ENCODE measurements at regions not wholly inside any gene's neighbourhood (a gene's known extent, or its start where the extent isn't known, plus 50 kb on each side); places are given as distances from the start of the nearest gene placed in this dataset.

DNA sequence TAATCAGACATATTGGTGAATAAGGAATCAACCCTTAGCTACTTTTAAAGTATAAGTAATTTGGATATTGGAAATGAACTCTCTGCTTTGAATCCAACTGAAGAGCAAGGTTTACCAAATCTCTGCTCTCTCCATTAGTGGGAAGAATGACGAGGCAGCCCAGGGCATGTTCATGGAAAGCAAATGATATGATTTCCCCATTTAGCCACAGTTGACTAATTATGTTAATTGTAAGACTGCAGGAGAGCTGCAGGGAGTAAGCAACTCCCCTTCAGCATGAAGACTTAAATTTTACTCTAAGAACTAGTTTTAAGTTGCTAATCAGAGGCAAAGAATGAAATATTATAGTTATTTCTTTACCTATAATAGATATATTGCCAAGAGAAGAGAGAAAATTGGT is 194.3 kb upstream of the CD180 start:
- DNase-seq = no peak

DNA sequence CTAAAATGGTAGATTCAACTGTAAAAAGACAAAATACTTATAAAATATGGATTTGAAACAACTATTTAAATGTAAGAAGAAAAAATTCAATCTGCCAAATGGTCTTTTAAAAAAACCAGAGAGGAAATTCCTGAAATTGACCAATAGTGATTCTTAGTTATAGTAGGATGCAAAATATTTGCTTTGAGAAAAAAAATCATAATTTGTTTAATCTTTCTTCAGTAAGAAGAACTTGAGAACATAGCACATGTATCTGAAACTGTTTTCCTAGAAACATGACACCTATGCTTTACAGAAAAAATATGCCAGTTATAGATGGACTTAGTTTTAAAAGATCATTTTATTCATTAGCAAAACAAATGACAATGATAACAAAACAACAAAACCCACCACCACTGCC is 186.9 kb upstream of the CD180 start:
- no peak for DNase-seq

DNA sequence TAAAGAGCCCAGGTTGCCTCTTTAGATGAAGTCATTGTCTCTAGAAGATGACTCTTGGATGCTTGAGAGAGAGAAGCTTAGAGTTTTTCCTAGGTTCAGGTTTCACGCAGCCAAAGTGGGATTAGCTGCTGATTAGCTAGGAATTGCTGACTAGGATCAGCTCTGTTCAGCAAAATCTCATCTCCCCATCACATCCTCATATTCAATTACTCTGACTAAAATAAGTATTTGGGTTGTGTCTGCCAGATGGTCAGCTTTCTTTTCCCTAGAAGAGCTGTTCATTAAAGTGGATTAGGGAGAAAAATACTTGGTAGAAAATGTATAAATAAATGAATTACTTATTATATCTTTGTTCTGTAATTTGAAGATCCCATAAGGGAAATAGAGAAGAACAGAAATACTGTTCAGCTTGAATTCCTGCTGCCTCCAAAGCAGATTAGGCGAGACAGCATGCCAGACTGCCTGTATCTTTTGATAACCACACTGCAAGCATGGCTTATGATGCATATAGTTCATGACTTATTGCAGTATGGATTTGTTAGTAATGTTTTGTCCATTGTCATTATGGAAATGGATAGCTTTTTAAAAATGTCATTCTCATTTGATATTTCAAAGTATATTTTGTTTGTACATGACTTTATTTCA is 184.8 kb upstream of the CD180 start:
- no peak for DNase-seq

DNA sequence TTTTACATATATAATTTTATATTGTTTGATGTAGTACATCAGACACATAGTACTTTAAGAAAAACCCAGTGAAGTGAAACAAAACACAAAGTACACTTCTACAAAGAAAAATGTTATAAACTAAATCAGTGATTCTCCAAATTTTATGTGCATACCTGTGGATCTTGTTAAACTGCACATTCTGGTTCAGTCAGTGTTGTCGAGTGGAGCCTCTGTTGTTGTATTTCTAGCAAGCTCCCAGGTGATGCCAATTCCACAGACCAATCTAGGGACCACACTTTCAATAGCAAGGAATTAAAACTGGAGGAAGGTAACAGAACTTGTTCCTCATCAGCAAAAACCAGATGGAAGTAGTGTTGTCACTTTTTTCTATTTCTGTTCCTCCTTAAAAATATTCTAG is 183.8 kb upstream of the CD180 start:
- DNase-seq = no peak

DNA sequence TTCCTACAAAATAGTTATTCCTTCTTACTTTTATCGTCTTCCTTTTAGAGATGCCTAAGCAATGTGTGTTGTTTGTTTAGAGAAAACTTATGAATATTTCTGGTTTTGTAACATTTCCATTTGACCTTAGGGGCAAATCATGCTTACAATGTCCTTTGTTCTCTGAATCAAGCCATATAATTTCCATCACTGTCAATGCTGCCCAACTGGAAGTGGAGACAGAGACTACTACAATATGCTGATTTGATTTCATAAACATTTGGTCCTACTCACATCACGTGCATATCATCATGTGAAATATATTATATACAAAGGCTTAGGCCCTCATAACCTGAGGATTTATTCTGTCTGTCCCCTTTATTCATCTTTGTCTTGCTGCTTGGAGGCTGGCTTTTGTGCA is 183.2 kb upstream of the CD180 start:
- DNase-seq = no peak

DNA sequence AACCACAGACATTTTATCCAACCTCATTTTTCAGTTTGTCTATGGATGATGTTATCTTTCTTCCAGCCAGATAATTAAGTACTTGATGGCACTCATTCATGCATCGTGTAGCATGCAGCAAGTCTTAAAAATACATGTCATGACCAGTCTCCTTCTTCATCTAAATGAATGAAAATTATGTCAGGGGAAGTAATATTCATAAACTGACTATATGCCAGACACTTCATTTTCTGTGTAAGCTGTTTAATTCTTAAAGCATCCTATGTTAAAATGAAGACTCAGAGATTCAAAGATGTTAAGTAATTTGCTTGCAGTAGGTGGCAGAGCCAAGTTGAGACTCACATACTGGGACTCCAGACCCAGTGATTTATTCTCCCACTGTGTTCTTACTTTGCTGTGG is 181.7 kb upstream of the CD180 start:
- no peak for DNase-seq

DNA sequence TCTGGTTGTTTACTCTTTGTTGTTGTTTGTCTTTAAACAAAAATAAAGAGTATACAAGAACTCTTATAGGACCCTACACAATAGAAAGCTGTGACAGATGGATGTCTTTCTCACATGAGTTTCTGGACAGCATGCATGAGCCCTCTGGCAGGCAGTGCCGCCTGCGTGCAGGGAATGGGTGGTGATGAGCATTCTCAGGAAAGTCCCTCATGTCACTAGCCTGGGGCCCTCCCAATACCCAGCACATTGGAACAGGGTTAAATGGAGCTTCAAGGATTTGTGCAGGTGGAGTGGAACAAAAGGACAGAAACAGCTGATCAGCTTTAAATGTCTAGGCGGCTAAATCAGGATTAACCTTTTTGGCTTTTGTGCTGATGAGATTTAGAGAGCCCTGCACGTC is 181.0 kb upstream of the CD180 start:
- peak in 1 of 58 donors; percentile 9 for DNase-seq

DNA sequence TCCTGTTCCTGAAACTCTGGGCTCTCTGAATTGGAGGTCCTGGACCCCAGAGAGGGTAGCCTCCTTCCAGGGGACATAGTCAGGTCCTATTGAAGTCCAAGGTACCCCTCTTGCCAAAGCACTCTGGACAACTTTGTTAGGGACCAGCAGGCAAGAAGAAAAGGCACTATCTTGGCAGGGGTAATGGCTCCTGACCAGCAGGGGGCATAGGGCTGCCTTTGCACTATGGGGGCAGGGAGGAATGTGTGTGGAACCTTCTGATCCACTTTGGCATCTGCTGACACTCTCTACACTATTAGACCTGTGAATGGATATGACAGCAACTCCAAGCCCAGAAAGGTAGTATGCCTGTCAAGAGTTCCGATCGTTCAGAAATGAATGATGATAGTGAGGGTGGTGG is 179.0 kb upstream of the CD180 start:
- DNase-seq = no peak

DNA sequence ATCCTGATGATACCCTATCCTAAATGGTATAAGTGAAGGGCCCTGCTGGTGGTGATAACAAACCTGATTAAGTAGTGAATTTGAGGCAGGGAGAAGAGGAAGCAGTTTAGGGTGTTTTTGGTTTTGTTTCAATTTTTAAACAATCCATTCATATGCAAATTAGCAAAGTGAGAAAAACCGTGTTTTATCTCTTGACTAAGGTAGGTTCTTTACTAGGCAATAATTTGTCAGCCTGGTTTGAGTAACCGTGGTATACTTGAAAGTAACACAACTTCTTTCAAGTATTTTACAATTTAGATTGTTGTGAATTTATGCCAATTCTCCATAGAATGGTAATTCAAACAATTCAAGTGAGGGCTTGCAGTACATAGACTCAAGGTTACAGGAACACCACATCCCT is 177.8 kb upstream of the CD180 start:
- DNase-seq = no peak

DNA sequence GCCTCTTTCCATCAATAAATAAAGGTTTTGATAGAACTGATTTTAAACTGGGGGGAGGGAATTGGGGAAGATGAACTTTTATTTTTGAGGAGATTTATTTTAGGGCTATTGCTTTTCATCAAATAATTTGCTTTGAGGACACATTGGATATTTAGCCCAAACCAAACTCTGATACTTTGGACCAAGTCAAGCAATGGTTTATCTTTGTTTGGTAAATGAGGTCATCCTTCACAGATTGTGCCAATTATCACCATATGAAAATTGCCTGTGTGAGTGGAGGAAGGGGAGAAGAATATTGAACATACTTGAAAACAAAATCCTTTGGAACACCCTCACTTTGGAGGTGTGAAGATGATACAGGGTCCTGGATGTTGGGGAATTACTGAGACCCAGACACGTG is 176.9 kb upstream of the CD180 start:
- DNase-seq = no peak

DNA sequence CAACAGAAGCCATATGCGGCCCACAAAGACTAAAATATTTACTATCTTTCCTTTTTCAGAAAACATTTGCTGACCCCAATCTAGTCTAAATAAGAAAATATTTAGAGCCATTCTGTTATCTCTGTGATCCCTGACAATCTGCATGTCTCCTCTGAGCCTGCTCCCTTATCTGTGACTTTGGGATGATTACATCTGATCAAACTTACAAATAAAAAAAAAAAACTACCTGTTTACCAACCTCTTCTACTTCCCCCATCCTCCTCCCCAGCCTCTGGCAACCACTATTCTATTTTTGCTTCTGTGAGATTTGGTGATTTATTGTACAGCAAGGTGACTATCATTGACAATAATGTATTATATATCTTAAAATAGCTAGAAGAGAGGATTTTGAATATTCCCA is 176.3 kb upstream of the CD180 start:
- no peak for DNase-seq

DNA sequence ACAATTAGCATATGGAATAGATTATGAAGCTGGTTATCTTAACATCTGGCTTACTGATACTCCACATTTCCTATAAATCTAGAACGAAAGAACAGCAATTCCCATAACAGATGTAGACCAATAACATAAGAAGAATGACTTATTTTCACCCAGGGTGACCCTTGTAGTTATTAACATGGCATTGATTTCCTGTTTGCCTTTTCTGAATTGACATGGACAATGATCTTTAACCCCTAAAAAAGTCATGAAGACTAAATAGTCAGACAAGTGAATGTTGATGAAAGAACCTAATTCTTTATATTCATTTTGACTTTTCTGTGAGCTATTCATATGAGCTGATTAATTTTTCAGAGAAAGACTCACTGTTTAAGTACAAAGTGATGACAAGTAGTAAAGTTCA is 175.3 kb upstream of the CD180 start:
- DNase-seq = no peak

DNA sequence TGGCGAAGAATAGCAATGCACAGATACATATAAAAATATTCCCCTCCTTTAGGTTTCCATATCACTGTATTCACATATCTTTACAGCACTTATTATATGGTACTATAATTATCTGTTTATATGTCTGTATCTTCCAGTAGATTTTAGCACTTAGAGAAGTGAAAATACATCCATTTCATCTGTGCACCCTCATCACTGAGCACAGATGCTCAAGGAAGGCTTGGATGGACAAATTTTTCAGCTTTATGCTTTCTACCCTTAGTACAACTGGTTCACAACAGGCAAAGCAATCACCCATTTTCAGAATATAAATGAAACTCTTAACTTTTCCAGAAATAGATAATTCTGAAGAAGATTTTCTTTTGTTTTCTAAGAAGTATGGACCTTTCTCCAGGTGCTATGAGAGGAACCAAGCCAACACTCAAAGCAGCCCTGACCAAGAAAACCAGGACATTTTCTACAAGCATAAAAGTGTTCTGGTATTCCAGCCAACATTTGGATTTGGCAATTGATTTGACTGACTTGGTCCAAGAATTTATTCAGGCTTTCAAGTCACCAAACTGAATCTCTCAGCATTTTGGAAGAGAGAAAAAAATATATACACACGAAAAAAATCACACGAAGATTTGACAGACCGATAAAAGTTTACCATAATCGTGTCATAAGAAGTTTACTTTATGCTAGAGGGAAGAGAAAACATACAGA is 170.2 kb upstream of the CD180 start:
- DNase-seq = no peak

DNA sequence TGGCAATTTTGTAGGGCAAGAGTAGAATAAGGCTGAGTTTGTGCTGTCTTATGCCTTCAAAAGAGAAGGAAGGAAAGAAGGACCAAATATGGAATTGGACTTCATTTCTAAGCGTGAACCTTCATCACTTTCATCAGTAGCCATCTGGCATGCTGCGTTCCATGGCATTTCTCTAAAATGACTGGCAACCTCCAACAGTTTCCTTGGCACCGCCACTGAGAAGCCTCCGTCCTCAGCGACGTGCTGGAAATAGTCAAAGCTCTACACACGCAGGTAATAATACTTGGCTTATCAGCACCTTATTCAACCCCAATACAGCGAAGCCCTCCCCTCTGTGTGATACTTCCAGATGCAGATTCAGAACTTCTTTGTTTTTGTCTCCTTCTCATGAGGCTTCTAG is 169.7 kb upstream of the CD180 start:
- peak in 14 of 58 donors; percentile 8 to 41 (median 24) for DNase-seq

DNA sequence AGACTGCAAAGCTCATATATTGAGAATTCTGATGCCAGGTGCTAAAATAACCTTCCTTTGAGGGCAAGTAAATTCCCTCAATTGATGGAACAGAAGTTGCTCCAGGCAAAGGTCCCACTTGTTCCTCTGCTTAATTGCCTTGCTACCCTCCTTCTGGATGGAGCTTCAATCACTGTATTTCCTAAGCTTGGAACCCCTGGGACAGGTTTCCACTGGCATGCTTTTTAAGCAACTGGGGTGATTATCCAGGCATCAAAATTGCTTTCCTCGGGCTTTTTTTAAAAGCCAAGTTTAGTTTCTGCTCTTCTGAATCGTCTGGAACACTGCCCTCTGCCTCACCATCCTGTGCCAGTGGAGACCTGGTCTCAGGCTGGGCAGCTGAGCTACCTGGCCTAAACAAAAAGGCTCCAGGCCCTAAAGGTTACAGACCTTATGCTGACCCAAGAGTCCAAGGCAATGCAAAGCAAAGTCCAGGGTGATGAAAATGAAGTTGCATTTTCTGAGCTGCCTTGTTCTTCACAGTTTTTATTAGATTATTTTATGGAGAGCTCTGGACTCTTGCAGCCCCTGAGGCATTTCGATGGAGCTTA is 167.9 kb upstream of the CD180 start:
- DNase-seq = no peak

DNA sequence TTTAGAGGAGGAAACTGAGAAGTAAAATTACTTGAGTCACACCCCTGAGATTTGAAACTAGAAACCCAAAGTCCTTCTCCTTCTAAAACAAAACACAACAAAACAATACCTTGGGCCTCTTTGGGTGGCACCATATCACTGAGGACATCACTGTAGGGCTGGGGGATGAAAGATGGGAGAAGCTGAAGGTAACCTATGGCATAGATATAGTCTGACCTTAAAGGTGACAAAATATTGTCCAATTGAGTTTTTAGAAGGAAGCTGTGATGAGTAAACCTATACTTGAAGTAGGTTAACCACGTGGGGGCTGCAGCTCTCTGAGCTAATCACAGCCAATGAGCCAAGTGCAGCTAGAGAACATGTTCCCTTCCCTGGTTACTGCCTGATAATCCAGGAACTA is 167.4 kb upstream of the CD180 start:
- no peak for DNase-seq

DNA sequence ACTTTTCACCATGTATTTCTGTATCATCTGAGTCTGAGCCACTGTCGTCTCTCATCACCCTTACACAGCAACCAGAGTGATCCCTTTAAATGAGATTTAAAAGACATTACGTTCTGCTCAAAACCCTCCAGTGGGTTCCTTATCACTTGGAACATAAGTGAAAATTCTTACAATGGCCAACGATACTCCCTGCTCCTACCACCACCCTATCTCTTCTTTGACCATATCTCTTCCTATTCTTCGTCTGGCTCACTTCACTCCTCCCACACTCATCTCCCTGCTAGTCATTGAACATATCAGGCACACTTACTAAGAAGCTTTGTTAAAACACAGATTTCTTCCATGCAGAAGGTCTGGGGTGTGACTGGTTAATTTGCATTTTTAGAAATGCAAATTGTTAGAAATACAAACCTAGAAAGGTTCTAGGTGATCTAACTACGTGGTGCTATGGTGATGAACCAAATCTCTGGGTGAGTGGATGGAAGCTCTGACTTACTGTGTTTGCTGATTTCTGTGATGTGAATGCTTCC is 166.6 kb upstream of the CD180 start:
- no peak for DNase-seq

DNA sequence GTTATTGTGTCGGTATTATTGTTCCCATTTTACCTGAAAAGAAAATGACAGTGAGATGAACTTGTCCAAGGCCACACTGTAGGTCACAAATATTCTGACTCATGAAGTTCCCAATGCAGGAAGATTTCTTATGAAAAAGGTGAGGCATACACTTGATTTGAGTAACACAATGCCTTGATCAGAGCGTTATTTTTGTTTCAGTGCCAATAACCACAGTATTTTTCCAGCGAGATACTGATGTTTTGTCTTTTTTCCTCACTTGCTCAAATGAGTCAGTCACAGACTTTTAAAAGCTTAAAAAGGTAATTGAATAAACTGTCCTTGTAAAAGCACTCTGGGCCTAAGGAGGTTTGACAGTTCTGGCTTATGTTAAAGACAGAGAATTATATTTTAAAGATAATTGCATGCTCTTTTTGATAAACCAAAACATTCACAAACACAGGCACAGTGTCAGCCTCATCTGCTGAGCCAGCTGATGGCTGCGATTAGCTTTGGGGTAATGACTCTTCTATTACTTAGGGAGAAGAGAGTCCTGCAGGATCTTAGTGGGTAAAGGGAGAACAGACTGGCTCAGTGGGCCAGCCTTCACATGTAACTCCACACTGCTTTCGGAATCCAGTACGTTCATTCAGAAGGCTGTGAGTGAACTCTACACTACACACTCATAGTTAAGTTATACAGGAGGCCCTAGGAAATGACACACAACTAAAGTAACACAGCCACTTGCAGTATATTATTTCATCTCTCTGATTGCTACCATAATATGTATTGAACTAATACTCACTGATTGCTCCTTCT is 165.5 kb upstream of the CD180 start:
- no peak for DNase-seq

DNA sequence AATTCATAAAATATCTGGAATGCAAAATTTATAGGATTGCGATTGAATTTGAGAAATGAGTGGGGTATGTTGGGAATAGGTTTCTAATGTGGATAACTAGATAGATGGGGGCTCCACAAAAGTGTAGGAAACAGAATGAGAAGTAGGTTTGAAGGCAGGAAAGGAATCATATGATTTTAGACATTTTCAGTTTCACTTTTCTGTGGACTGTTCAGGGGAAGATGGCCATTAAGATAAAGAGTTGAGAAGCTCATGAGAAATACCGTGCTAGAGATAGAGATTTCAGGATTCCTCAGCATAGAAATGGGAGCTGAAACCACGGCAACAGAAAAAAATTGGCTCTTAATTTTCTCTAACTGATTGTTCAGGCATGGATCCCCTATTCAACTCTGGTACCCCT is 163.4 kb upstream of the CD180 start:
- DNase-seq = no peak

DNA sequence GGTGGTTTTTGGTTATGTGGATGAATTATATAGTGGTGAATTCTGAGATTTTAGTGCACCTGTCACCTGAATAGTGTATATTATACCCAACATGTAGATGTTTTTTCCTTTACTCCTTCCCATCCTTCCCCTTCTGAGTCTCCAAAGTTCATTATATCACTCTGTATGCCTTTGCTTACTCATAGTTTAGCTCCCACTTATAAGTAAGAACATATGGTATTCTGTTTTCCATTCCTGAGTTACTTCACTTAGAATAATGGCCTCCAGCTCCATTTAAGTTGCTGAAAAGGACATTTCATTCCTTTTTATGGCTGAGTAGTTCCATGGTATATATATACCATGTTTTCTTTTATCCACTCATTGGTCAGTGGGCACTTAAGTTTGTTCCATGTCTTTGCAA is 161.6 kb upstream of the CD180 start:
- no peak for DNase-seq

DNA sequence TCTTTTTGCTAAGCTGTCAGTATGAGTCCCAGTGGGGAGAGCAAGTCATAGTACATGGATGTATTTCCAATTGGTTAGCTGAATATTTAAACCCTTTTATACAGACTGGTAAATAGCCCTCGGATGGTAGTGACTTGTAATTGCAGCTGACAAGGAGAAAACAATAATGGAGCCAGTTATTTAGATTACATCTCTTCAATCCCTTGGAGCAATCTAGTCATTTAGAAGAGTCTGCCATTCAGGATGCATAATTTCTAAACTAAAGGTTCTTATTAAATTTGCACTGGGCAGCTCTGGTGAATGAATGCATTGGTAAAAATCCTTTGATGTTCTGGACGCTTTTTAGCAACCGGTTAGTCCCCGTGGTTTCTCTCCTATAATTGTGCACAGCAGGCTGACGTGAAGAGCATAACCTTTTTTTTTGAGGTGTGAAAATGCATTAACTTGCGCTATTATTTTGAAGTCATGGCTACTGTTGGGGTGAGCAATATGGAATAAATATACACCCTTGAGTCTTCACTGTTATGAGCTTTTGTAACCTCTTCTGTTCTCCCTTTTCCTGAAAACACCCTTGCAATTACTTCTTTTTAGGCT is 158.6 kb upstream of the CD180 start:
- no peak for DNase-seq
